GM20000 (cell line): ENCODE measurements at regions not wholly inside any gene's neighbourhood (a gene's known extent, or its start where the extent isn't known, plus 50 kb on each side); places are given as distances from the start of the nearest gene placed in this dataset.

Experiments
- DNase-seq: peaks from one replicate; pipeline ENCODE4 v3.0.0; 2012; ENCODE audit warnings: low spot score
- TF ChIP-seq, protein P1 (sequence below): IDR thresholded peaks from 2 replicates; pipeline ENCODE4 v1.5.1; 2012; ENCODE audit warnings: mild to moderate bottlenecking, control low read depth; ENCODE audit errors: extremely low read depth, missing control alignments

DNA sequence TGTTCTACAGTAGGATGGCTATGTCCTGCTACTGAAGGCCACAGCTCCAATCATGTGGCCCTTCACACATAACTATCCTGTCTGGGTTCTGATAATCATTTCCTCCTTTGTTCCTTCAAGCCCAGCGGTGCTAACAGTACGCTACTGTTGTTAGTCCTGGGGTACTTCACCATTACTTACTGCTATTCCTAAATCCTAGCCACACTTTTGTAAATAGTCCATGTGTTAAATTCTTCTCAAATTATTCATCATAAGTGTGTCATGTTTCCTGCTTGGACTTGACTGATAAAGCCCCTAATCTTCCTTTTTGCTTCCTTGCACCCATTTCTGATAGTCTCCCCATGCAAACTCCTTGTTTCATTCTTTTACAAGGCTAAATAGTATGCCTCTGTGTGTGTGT, 332.6 kb downstream of the FGF13 start:
- no peak for DNase-seq
- TF ChIP-seq, protein P1, sequence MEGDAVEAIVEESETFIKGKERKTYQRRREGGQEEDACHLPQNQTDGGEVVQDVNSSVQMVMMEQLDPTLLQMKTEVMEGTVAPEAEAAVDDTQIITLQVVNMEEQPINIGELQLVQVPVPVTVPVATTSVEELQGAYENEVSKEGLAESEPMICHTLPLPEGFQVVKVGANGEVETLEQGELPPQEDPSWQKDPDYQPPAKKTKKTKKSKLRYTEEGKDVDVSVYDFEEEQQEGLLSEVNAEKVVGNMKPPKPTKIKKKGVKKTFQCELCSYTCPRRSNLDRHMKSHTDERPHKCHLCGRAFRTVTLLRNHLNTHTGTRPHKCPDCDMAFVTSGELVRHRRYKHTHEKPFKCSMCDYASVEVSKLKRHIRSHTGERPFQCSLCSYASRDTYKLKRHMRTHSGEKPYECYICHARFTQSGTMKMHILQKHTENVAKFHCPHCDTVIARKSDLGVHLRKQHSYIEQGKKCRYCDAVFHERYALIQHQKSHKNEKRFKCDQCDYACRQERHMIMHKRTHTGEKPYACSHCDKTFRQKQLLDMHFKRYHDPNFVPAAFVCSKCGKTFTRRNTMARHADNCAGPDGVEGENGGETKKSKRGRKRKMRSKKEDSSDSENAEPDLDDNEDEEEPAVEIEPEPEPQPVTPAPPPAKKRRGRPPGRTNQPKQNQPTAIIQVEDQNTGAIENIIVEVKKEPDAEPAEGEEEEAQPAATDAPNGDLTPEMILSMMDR, result no peak

- TF ChIP-seq, protein P1, result no peak
- no peak for DNase-seq
Observed at GRCh38 chrX:138408101-138408500, 303.4 kb downstream of the FGF13 start.

- DNase-seq, result no peak
Observed at GRCh38 chrX:138411048-138411447, 300.5 kb downstream of the FGF13 start.

More at GRCh38 chrX:138411048-138411447, 300.5 kb downstream of the FGF13 start:
- TF ChIP-seq, protein P1, result no peak
